Ovary (tissue), 3 donors: ENCODE measurements at regions not wholly inside any gene's neighbourhood (a gene's known extent, or its start where the extent isn't known, plus 50 kb on each side); places are given as distances from the start of the nearest gene placed in this dataset.
"Not testable (repeated sequence)": the region's sequence is repeated elsewhere in the genome, so short reads cannot be mapped to it uniquely, and the experiment has no call there.

Source experiments
- POLR2A ChIP-seq: fragments of 450-650 bp; IDR thresholded peaks from one replicate; pipeline ENCODE4 v1.6.1; 2017; ENCODE audit warnings: antibody characterized with exemption, mild to moderate bottlenecking, moderate library complexity
- TF ChIP-seq, protein P1 (sequence below), 3 donors: fragments of 450-650 bp in 2 of 3; fragments of 200-600 bp in 1 of 3; IDR thresholded peaks; one replicate each; pipeline versions ENCODE4 v1.5.1 to v1.8.0; 2016 to 2022; ENCODE audit warnings: antibody characterized with exemption in 3 of 3, mild to moderate bottlenecking in 1 of 3
- donor health status: DM: no; HTN: no; CAD: no.

GRCh38 chr2:111672641-111673040 lies 211.4 kb downstream of the ANAPC1 start:
- TF ChIP-seq, protein P1, sequence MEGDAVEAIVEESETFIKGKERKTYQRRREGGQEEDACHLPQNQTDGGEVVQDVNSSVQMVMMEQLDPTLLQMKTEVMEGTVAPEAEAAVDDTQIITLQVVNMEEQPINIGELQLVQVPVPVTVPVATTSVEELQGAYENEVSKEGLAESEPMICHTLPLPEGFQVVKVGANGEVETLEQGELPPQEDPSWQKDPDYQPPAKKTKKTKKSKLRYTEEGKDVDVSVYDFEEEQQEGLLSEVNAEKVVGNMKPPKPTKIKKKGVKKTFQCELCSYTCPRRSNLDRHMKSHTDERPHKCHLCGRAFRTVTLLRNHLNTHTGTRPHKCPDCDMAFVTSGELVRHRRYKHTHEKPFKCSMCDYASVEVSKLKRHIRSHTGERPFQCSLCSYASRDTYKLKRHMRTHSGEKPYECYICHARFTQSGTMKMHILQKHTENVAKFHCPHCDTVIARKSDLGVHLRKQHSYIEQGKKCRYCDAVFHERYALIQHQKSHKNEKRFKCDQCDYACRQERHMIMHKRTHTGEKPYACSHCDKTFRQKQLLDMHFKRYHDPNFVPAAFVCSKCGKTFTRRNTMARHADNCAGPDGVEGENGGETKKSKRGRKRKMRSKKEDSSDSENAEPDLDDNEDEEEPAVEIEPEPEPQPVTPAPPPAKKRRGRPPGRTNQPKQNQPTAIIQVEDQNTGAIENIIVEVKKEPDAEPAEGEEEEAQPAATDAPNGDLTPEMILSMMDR (IDR thresholded peaks at IDR 0.05) = not testable (repeated sequence)
- not testable (repeated sequence) for TF ChIP-seq POLR2A
